Suprapubic skin (tissue), 3 donors: ENCODE measurements at regions not wholly inside any gene's neighbourhood (a gene's known extent, or its start where the extent isn't known, plus 50 kb on each side); places are given as distances from the start of the nearest gene placed in this dataset.

Experiments
- CTCF ChIP-seq, 2 donors: fragments of 200-600 bp in 1 of 2; fragments of 450-650 bp in 1 of 2; sonication (generic) in 1 of 2; IDR thresholded peaks; one replicate each; pipeline ENCODE4 v1.5.1; 2016 to 2019; ENCODE audit warnings: antibody characterized with exemption in 2 of 2, mild to moderate bottlenecking in 1 of 2, moderate library complexity in 1 of 2
- EP300 ChIP-seq: sonication (generic); formaldehyde crosslinking; IDR thresholded peaks from one replicate; pipeline ENCODE4 v1.6.1; 2017; ENCODE audit warnings: antibody characterized with exemption
- POLR2A ChIP-seq, 2 donors: fragments of 450-650 bp; IDR thresholded peaks; one replicate each; pipeline ENCODE4 v1.6.1; 2017; ENCODE audit warnings: antibody characterized with exemption in 2 of 2, mild to moderate bottlenecking in 2 of 2, moderate library complexity in 2 of 2

- TF ChIP-seq POLR2A (IDR thresholded peaks at IDR 0.05) (no peak), CTCF (IDR thresholded peaks at IDR 0.05) (no peak), EP300 (no peak)
Observed at GRCh38 chr3:190213727-190214126, 93.0 kb upstream of the P3H2 start.
